SU-DHL-6 (cell line): ENCODE measurements at regions not wholly inside any gene's neighbourhood (a gene's known extent, or its start where the extent isn't known, plus 50 kb on each side); places are given as distances from the start of the nearest gene placed in this dataset.

Experiments
- EZH2phosphoT487 ChIP-seq: fragments of 200-600 bp; sonication (generic), shearing (Covaris generic); conservative IDR thresholded peaks from 2 replicates; pipeline ENCODE4 v1.6.1; 2018; ENCODE audit warnings: mild to moderate bottlenecking, antibody characterized with exemption, low read length, moderate library complexity, mixed read lengths
- TF ChIP-seq, protein P1 (sequence below): fragments of 200-600 bp; sonication (generic); IDR thresholded peaks from one replicate; pipeline ENCODE4 v1.5.1; 2017; ENCODE audit warnings: antibody characterized with exemption, mild to moderate bottlenecking, low read length, moderate library complexity; ENCODE audit not compliant: insufficient read depth, poor library complexity, severe bottlenecking

- TF ChIP-seq, protein P1, sequence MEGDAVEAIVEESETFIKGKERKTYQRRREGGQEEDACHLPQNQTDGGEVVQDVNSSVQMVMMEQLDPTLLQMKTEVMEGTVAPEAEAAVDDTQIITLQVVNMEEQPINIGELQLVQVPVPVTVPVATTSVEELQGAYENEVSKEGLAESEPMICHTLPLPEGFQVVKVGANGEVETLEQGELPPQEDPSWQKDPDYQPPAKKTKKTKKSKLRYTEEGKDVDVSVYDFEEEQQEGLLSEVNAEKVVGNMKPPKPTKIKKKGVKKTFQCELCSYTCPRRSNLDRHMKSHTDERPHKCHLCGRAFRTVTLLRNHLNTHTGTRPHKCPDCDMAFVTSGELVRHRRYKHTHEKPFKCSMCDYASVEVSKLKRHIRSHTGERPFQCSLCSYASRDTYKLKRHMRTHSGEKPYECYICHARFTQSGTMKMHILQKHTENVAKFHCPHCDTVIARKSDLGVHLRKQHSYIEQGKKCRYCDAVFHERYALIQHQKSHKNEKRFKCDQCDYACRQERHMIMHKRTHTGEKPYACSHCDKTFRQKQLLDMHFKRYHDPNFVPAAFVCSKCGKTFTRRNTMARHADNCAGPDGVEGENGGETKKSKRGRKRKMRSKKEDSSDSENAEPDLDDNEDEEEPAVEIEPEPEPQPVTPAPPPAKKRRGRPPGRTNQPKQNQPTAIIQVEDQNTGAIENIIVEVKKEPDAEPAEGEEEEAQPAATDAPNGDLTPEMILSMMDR = no peak
- no peak for TF ChIP-seq EZH2phosphoT487
Observed at GRCh38 chr11:44509296-44509695, 56.2 kb upstream of the CD82 start.
